ENCODE measurements at regions not wholly inside any gene's neighbourhood (a gene's known extent, or its start where the extent isn't known, plus 50 kb on each side); places are given as distances from the start of the nearest gene placed in this dataset.

DNA sequence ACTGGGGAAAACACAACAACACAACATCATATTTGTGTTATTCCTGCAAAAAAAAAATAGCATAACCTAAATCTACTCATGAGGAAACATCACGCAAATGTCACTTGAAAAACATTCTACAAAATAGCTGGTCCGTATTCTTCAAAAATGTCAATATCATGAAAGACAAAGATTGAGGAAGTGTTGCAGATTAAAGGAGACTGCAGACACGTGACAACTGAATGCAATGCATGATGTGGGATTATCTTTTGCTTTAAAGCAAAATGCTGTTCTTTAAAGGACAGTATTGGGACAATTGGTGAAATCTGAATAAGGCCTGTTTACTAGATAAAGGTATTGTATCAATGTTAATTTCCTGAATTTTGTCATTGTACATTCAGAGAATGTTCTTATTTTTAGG, 157.7 kb downstream of the SMIM20 start:
- no peak for DNase-seq (ENCODE audit: low read depth in 2 of 2)

- no peak for DNase-seq (ENCODE audit: low read depth in 2 of 2)
Measured at GRCh38 chr4:26073886-26074560, 160.0 kb downstream of the SMIM20 start.

DNA sequence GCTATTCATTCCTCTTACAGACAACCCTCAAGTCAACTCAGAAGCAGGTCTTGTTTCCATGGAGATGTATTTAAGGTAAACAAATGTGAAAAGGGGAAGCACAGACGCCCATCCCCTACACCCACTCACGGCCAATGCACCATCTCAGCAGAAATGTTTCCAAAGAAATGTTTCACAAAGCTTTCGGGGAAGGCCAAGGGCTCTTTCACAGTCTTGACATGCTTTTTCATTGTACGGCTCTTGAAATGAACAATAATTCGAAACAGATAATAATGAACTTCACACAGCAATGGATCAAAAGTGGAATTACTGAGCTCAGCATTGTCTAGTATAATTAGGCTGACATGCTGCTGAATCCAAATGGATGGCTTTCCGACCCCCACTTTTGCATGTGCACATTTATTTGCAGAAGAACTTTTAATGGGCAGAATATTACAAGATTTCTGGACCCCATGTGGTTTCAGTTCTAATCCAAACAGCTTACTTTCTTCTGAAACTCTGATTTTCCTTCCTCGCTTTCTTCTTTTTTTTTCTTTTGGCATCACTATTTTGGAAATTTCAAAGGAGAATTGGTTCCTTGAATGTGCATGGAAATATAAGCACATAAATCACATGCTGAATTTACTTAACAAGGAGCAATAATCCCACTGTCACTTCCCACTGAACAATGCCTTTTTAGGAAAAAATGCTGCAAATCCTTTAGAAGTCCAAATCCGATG, 160.9 kb downstream of the SMIM20 start:
- no peak for DNase-seq (ENCODE audit: low read depth in 2 of 2)

GRCh38 chr4:26075583-26075982, 161.6 kb downstream of the SMIM20 start:
- DNase-seq (ENCODE audit: low read depth in 2 of 2), result no peak

GRCh38 chr4:26076000-26076587, 162.1 kb downstream of the SMIM20 start:
- no peak for DNase-seq (ENCODE audit: low read depth in 2 of 2)

- no peak for DNase-seq (ENCODE audit: low read depth in 2 of 2)
Measured at GRCh38 chr4:26076896-26077295, 162.9 kb downstream of the SMIM20 start.

- no peak for DNase-seq (ENCODE audit: low read depth in 2 of 2)
Measured at GRCh38 chr4:26077756-26078155, 163.7 kb downstream of the SMIM20 start.

DNA sequence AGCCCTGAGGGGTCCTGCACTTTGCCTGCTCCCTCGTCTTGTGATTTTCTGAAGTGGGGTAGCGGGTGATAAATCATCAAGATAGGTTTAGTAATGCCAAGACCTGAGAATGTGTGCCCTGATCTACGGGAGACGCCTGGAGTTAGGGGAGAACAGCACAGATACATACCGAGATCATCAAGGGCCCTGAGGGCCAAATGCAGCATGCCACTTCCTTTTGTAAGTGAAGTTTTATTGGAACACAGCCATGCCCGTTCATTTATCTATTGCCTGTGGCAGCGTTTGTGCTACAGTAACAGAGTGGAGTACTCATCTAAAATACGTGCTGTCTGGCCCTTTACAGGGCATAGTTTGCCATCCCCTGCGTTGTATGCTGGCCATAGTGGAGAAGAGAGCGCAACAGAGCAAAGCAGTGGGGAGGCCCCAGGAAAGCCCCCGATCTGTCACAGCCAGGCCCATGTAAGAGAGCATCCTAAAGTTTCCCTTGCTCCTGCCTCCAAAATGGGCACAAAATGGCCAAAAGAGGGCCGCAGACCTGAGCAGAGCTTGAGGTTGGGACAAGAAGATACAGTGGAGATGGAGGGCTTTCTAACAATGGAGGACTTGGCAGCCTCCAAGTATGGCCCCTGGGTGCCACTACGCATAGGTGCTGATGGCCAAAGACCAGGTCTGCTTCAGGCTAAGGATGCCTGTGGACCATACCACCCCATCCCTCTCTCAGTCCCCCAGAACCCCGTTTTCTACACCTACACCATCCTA, 167.0 kb downstream of the SMIM20 start:
- no peak for DNase-seq (ENCODE audit: low read depth in 2 of 2)

- DNase-seq (ENCODE audit: low read depth in 2 of 2), result no peak
Measured at GRCh38 chr4:26081795-26082498, 167.9 kb downstream of the SMIM20 start.

DNA sequence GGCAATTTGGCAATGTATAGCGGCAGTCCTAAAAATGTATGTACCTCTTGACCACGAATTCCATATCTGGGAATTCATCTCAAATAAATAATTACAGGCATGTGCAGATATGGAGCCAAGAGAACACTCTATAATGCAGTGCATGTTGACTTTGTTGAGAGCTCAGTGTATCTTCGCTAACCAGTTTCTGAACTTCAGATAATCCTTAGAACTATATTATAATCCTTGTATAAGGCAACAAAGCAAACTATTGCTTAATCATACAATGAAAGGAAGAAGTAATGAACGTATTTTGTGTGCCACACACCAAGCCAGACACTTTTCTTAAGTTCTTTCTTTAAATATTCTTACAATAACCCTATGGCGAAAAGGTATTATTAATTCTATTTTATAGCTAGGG, 168.5 kb downstream of the SMIM20 start:
- DNase-seq (ENCODE audit: low read depth in 2 of 2), result no peak

GRCh38 chr4:26083987-26084386, 170.0 kb downstream of the SMIM20 start:
- DNase-seq (ENCODE audit: low read depth in 2 of 2), result peak; percentile 84 to 86

- DNase-seq (ENCODE audit: low read depth in 2 of 2), result no peak
Measured at GRCh38 chr4:26084414-26084813, 170.4 kb downstream of the SMIM20 start.

DNA sequence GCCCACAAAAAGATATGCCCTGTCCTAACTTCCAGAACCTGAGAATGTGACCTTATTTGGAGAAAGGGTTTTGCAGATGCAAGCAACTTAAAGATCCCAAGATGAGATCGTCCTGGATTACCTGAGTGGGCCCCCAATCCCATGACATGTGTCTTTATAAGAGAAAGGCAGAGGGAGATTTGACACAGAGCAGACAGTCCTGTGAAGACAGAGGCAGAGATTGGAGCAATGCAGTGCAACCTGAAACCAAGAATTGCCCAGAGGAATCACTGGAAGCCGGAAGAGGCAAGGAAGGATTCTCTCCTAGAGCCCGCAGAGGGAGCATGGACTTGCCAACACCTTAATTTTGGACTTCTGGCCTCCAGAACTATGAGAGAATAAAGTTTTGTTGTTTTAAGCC, 171.5 kb downstream of the SMIM20 start:
- DNase-seq (ENCODE audit: low read depth in 2 of 2), result no peak

- no peak for DNase-seq (ENCODE audit: low read depth in 2 of 2)
Measured at GRCh38 chr4:26086621-26087441, 172.8 kb downstream of the SMIM20 start.

- peak in 1 of 2 experiments; percentile 15 for DNase-seq (ENCODE audit: low read depth in 2 of 2)
Measured at GRCh38 chr4:26088433-26088928, 174.5 kb downstream of the SMIM20 start.

- DNase-seq (ENCODE audit: low read depth in 2 of 2), result no peak
Measured at GRCh38 chr4:26093551-26093950, 179.5 kb downstream of the SMIM20 start.

DNA sequence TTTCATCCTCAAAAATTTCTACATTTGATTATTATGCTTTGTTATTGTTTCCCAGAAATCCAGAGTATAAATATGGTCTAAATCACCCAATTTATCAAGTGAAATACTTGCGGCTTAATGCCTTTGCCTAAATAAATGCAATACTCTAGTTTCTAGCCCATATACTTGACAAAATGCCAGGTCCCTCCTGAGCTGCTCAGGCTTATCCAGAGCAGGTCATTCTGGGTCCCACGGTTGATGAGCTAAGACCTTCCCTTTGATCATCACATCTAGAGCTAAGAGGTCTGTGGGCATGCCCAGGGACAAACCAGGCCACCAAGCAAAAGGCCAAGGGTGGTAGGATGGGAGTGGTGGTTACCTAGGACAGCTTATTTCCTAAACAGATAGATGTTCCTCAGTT, 180.1 kb downstream of the SMIM20 start:
- DNase-seq (ENCODE audit: low read depth in 2 of 2), result no peak

- no peak for DNase-seq (ENCODE audit: low read depth in 2 of 2)
Measured at GRCh38 chr4:26094911-26095310, 180.9 kb downstream of the SMIM20 start.

GRCh38 chr4:26099967-26100366, 185.9 kb downstream of the SMIM20 start:
- no peak for DNase-seq (ENCODE audit: low read depth in 2 of 2)

- no peak for DNase-seq (ENCODE audit: low read depth in 2 of 2)
Measured at GRCh38 chr4:26101011-26101410, 187.0 kb downstream of the SMIM20 start.

Data from fibroblast of skin of left quadriceps (primary cell).